HFF-Myc (cell line): ENCODE measurements at regions not wholly inside any gene's neighbourhood (a gene's known extent, or its start where the extent isn't known, plus 50 kb on each side); places are given as distances from the start of the nearest gene placed in this dataset.

Experiments
- DNase-seq: peaks from one replicate; pipeline ENCODE4 v3.0.0-alpha.2; 2011; ENCODE audit warnings: low read depth; ENCODE audit errors: extremely low read depth
- H3K4me3 ChIP-seq: replicated peaks from 2 replicates; pipeline ENCODE4 v1.5.1; 2011; ENCODE audit warnings: low read depth, mild to moderate bottlenecking, control low read depth, low read length
- CTCF ChIP-seq: IDR thresholded peaks from 2 replicates; pipeline ENCODE4 v1.5.1; 2012; ENCODE audit warnings: mild to moderate bottlenecking, low read depth, low read length, control low read depth; ENCODE audit errors: missing control alignments

GRCh38 chr7:52026140-52026539 is 709.5 kb upstream of the COBL start:
- DNase-seq: no peak
- TF ChIP-seq CTCF: no peak
- no peak overlapping the region for H3K4me3 ChIP-seq

DNA sequence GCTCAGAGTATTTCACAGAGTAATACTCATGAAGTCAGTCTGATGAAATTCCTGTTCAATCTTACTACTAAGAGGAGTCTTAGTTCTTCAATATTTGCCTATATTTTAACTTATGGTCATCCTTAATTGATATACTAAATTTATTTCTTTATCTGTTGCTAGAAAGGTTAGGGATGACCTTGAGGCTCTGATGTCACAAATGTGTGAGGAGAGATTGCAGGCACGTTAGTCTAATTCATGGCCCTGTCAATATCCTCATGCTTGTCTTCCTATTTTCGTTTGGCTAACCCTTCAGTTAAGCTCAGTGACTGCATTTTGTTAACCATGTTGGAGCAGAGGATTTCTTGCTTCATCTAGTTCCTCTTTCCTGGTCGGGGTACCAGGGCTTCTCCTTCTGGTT is 704.7 kb upstream of the COBL start:
- H3K4me3 ChIP-seq: no peak overlapping the region
- no peak for TF ChIP-seq CTCF
- no peak for DNase-seq

- H3K4me3 ChIP-seq: no peak overlapping the region
- DNase-seq: no peak
- TF ChIP-seq CTCF: no peak
These were observed 702.1 kb upstream of the COBL start for GRCh38 chr7:52018680-52019054.

- no peak overlapping the region for H3K4me3 ChIP-seq
- peak; percentile 22 for TF ChIP-seq CTCF
- DNase-seq: no peak
These were observed 701.4 kb upstream of the COBL start for GRCh38 chr7:52017802-52018679.

GRCh38 chr7:52009181-52009580 is 692.6 kb upstream of the COBL start:
- TF ChIP-seq CTCF: no peak
- DNase-seq: no peak
- H3K4me3 ChIP-seq: no peak overlapping the region

- no peak for TF ChIP-seq CTCF
- DNase-seq: no peak
These were observed 690.1 kb upstream of the COBL start for GRCh38 chr7:52006674-52007073.

DNA sequence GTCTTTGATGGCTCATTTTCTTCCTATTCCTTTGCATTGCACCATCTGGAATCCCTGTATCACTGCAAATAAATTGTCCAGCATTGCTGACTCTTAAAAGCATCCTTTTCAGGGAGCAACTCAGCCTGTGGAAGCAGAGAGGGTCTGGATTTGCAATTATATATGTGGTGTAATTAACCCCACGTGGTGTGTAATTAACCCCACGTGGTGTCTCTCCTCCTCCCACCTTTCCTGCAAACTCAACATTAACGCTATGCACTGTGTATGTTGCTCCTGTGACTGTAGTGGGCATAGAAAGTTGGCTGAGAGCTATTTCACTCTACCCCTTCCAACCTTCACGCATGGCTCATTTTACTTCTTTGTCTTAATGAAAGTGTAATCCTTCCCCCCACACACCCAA is 689.0 kb upstream of the COBL start:
- H3K4me3 ChIP-seq: no peak overlapping the region
- DNase-seq: no peak
- no peak for TF ChIP-seq CTCF

More at GRCh38 chr7:52006674-52007073, 690.1 kb upstream of the COBL start:
- no peak overlapping the region for H3K4me3 ChIP-seq
